ENCODE measurements at regions not wholly inside any gene's neighbourhood (a gene's known extent, or its start where the extent isn't known, plus 50 kb on each side); places are given as distances from the start of the nearest gene placed in this dataset.
"Not testable (repeated sequence)": the region's sequence is repeated elsewhere in the genome, so short reads cannot be mapped to it uniquely, and the experiment has no call there.

DNA sequence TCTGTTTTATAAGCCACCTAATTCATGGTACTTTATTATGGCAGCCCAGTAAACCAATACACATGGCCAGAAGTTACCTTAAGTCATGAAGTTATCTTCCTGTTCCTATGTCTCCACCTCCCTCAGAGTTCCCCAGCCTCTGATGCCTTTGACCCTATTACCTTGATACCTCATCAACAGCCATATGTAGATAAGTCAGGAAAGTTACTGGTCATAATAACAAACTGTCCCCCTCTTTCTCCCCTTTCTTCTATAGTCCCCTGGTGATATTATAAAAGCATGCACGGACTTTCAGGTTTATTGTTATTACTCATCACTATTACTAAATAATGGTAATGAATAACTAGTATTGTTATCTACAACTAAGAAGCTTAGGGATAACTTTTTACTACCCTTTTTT lies 168.9 kb upstream of the FER start:
- DNase-seq (ENCODE audit: low read depth) = no peak
- no peak overlapping the region for H3K4me3 ChIP-seq (ENCODE audit: low read depth, low read length)
- TF ChIP-seq, protein P1, sequence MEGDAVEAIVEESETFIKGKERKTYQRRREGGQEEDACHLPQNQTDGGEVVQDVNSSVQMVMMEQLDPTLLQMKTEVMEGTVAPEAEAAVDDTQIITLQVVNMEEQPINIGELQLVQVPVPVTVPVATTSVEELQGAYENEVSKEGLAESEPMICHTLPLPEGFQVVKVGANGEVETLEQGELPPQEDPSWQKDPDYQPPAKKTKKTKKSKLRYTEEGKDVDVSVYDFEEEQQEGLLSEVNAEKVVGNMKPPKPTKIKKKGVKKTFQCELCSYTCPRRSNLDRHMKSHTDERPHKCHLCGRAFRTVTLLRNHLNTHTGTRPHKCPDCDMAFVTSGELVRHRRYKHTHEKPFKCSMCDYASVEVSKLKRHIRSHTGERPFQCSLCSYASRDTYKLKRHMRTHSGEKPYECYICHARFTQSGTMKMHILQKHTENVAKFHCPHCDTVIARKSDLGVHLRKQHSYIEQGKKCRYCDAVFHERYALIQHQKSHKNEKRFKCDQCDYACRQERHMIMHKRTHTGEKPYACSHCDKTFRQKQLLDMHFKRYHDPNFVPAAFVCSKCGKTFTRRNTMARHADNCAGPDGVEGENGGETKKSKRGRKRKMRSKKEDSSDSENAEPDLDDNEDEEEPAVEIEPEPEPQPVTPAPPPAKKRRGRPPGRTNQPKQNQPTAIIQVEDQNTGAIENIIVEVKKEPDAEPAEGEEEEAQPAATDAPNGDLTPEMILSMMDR (IDR thresholded peaks at IDR 0.05; ENCODE audit: control insufficient read depth, extremely low read depth, insufficient read depth) = no peak

DNA sequence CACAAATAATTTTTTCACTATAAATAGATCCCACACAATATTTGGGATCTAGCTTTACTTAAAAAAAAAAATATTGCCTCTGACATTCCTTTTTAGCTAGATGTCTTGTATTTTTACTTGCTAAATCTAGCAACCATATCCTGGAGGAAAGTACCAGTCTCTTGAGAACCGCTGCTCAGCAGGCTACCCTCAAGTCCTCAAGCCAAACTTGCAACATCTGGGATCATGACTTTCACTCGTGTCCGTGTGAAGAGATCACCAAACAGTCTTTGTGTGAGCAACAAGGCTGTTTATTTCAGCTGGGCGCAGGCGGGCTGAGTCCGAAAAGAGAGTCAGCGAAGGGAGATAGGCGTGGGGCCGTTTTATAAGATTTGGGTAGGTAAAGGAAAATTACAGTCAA lies 180.3 kb upstream of the FER start:
- no peak overlapping the region for H3K4me3 ChIP-seq (ENCODE audit: low read depth, low read length)
- no peak for DNase-seq (ENCODE audit: low read depth)
- TF ChIP-seq, protein P1 (IDR thresholded peaks at IDR 0.05; ENCODE audit: control insufficient read depth, extremely low read depth, insufficient read depth) = no peak

DNA sequence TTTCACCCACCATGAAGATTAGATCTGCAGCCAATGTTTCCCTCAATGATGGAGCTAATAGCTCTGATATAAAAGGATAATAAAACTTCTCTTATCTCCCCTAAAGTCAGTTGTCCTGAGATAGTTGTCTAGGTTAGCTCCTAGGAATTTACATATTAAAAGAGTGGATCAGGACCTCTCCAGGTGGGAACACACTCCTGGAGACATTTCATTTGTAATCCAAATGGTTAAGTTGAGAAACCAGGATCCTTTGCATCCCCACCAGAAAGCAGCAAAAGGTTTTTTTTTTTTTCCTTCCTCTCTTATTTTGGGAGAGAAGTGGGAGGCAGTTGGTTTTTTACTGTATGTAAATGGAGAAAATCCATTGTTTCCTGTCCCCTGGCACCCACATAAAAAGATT lies 182.5 kb upstream of the FBXL17 start:
- TF ChIP-seq, protein P1 (IDR thresholded peaks at IDR 0.05; ENCODE audit: control insufficient read depth, extremely low read depth, insufficient read depth) = no peak
- H3K4me3 ChIP-seq (ENCODE audit: low read depth, low read length) = no peak overlapping the region
- no peak for DNase-seq (ENCODE audit: low read depth)

DNA sequence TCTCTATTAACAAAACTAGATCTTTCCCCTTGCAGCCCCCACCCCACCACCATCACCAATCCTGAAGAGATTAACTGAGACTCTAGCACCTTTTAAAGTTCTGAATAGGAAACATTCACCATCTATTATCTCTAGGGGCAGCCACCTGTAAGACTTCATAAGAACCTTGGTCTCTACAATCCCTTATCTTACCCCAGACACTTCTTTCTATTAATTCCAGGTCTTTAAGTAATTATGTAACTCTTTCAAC lies 180.2 kb upstream of the FBXL17 start:
- TF ChIP-seq, protein P1 (IDR thresholded peaks at IDR 0.05; ENCODE audit: control insufficient read depth, extremely low read depth, insufficient read depth) = no peak
- H3K4me3 ChIP-seq (ENCODE audit: low read depth, low read length) = no peak overlapping the region
- no peak for DNase-seq (ENCODE audit: low read depth)

DNA sequence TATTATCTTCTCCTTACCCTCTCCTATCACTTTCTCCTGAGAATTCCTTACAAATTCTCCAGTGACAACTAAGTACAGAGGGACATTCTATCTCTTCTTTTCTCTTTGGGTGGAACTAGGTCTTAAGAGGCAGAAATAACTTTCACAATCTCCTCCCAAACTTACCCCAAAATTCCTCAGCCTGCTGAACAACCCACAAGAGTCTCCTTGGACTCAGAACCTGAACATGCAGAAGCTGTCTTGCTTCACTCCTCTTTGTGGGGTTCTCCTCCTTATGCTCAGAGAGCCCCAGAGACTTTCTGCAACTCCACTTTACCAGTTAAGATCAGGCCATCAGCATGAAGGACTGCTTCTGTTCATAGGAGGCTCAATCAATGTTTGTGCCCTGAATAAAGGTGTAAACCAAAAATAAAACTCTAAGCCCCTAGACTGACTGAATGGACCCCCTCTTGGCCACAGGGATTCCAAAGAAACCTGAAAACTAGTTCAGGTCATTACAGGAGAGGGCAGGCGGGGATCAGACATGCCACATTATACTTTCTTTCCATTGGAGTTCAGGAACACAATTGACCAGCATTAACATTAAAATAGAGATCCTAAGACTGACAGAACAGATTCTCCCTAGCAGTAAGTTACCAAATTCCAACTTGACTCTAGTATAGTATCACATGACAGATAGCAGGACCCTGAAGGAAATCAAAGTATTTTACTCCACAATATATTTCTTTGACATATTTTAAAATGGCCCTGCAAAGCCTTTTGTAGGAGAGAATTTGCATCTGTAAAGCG lies 179.7 kb upstream of the FBXL17 start:
- H3K4me3 ChIP-seq (ENCODE audit: low read depth, low read length) = no peak overlapping the region
- TF ChIP-seq, protein P1 (IDR thresholded peaks at IDR 0.05; ENCODE audit: control insufficient read depth, extremely low read depth, insufficient read depth) = no peak
- DNase-seq (ENCODE audit: low read depth) = no peak

DNA sequence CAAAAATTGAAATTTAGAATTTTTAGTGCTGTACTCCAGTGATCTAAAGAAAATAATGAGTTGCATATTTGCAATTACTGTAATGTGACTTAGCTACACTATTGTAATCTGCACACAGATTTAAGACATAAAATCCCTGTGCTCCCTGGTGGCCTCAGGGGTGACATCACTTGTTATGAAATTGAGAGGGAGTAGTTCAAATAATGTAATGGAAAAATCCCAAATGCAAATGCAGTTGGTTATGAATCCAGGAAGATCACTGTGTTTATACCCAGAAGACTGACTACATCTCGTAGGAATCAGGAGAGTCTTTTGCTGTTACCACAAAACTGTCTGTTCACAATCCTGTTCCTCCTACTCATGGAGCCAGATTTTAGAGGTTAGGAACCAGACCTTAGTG lies 178.7 kb upstream of the FBXL17 start:
- H3K4me3 ChIP-seq (ENCODE audit: low read depth, low read length) = no peak overlapping the region
- DNase-seq (ENCODE audit: low read depth) = no peak
- TF ChIP-seq, protein P1 (IDR thresholded peaks at IDR 0.05; ENCODE audit: control insufficient read depth, extremely low read depth, insufficient read depth) = no peak

DNA sequence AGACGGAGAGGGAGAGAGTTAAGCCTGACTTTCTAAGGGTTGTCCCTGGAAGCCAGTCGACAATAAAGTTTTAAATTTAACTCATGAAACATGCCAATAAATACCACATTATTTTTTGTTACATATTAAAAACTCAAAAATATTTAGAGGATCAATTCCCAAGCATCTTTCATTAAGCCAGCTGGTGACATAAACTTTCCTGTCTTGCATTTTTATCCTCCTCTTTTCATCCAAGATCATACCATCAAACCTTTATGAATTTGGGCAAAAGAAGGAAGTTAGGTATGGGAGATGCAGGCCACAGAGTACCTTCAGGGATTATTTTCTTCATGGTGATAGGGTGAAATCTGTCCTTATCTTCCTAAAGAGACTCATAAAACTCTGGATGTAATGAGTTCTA lies 178.3 kb upstream of the FBXL17 start:
- H3K4me3 ChIP-seq (ENCODE audit: low read depth, low read length) = no peak overlapping the region
- TF ChIP-seq, protein P1 (IDR thresholded peaks at IDR 0.05; ENCODE audit: control insufficient read depth, extremely low read depth, insufficient read depth) = no peak
- DNase-seq (ENCODE audit: low read depth) = no peak

DNA sequence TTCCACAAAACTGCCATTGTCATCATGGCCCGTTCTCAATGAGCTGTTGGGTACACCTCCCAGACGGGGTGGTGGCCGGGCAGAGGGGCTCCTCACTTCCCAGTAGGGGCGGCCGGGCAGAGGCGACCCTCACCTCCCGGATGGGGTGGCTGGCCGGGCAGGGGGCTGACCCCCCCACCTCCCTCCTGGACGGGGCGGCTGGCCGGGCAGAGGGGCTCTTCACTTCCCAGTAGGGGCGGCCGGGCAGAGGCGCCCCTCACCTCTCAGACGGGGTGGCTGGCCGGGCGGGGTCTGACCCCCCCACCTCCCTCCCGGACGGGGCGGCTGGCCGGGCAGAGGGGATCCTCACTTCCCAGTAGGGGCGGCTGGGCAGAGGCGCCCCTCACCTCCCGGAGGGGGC lies 176.9 kb upstream of the FBXL17 start:
- not testable (repeated sequence) for DNase-seq (ENCODE audit: low read depth); H3K4me3 ChIP-seq (ENCODE audit: low read depth, low read length)

DNA sequence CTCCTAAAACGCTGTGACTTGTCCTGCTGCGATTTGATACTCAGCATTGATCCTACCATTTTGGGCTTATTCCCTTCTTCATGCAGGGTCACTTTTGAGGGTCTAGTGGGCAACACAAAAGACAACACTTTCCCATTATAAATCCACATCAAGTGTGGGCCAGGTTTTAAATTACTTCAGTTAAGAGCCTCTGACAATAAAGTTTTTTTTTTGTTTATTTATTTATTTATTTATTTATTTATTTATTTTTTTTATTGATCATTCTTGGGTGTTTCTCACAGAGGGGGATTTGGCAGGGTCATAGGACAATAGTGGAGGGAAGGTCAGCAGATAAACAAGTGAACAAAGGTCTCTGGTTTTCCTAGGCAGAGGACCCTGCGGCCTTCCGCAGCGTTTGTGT lies 176.2 kb upstream of the FBXL17 start:
- not testable (repeated sequence) for DNase-seq (ENCODE audit: low read depth); H3K4me3 ChIP-seq (ENCODE audit: low read depth, low read length)

All from LNCaP clone FGC (cell line).